PC-3 (cell line): ENCODE measurements at regions not wholly inside any gene's neighbourhood (a gene's known extent, or its start where the extent isn't known, plus 50 kb on each side); places are given as distances from the start of the nearest gene placed in this dataset.

Experiments used
- ATAC-seq: fragments of 200-7000 bp; cut with Tn5 transposase; 2 replicates; pipeline ENCODE4 v1.9.1; 2020; ENCODE audit warnings: mild to moderate bottlenecking, moderate library complexity
- BruUV-seq: library from RNA; stranded (reverse); fragments of 400-500 nt; replicated peaks from 2 replicates; lab custom pipeline; 2021; lab: Mats Ljungman, UMichigan
- CTCF ChIA-PET: fragments of 300-600 bp; sonication (Branson Sonifier 250); formaldehyde crosslinking; loops from one replicate; lab custom pipeline; 2022; ENCODE audit warnings: antibody characterized with exemption; lab: Charles Lee
- POLR2A ChIA-PET: fragments of 300-600 bp; sonication (Branson Sonifier 250); formaldehyde crosslinking; loops from one replicate; lab custom pipeline; 2022; ENCODE audit warnings: antibody characterized with exemption; ENCODE audit not compliant: unreplicated experiment; lab: Charles Lee
- DNase-seq: peaks from one replicate; pipeline ENCODE4 v3.0.0-alpha.2; 2015
- H2AFZ ChIP-seq: fragments of 300-600 bp; sonication (generic); 2 replicates; pipeline ENCODE4 v1.6.0; 2016; ENCODE audit warnings: antibody characterized with exemption, low read length
- H3F3A ChIP-seq: fragments of 300-600 bp; sonication (generic); one replicate; pipeline ENCODE4 v1.6.0; 2017; ENCODE audit warnings: antibody characterized with exemption, low read length, control low read depth, mild to moderate bottlenecking; ENCODE audit not compliant: unreplicated experiment
- H3K27ac ChIP-seq: fragments of 300-600 bp; sonication (generic); 2 replicates; pipeline ENCODE4 v1.5.1; 2016; ENCODE audit warnings: mild to moderate bottlenecking, low read length
- H3K27me3 ChIP-seq: fragments of 300-600 bp; sonication (generic); 2 replicates; pipeline ENCODE4 v1.6.1; 2016; ENCODE audit warnings: low read length, mixed read lengths
- H3K36me3 ChIP-seq: fragments of 300-600 bp; sonication (generic); 2 replicates; pipeline ENCODE4 v1.6.1; 2016; ENCODE audit warnings: low read depth, mixed run types, low read length, mixed read lengths
- H3K4me1 ChIP-seq: fragments of 300-600 bp; sonication (generic); 2 replicates; pipeline ENCODE4 v1.5.1; 2016; ENCODE audit warnings: low read length; ENCODE audit not compliant: insufficient read depth
- H3K4me2 ChIP-seq: fragments of 300-600 bp; sonication (generic); 2 replicates; pipeline ENCODE4 v1.6.0; 2016; ENCODE audit warnings: low read length
- H3K4me3 ChIP-seq: fragments of 300-600 bp; sonication (generic); 2 replicates; pipeline ENCODE4 v1.5.1; 2016; ENCODE audit warnings: mild to moderate bottlenecking, low read length, mixed read lengths
- H3K79me2 ChIP-seq: fragments of 300-600 bp; sonication (generic); 2 replicates; pipeline ENCODE4 v1.6.1; 2017; ENCODE audit warnings: low read length, mixed read lengths
- H3K9ac ChIP-seq: fragments of 300-600 bp; sonication (generic); 2 replicates; pipeline ENCODE4 v1.6.0; 2016; ENCODE audit warnings: mild to moderate bottlenecking, low read length
- H3K9me2 ChIP-seq: fragments of 300-600 bp; sonication (generic); replicated peaks from 2 replicates; pipeline ENCODE4 v1.6.1; 2016; ENCODE audit warnings: mixed run types, low read length, mixed read lengths
- H3K9me3 ChIP-seq: fragments of 300-600 bp; sonication (generic); 2 replicates; pipeline ENCODE4 v1.6.1; 2016; ENCODE audit warnings: low read length, mixed read lengths
- H4K20me1 ChIP-seq: fragments of 300-600 bp; sonication (generic); 2 replicates; pipeline ENCODE4 v1.6.1; 2016; ENCODE audit warnings: low read length, mixed read lengths
- CTCF ChIP-seq: fragments of 300-600 bp; sonication (generic); conservative IDR thresholded peaks from 2 replicates; pipeline ENCODE4 v1.5.1; 2017; ENCODE audit warnings: antibody characterized with exemption, low read depth, mild to moderate bottlenecking, low read length
- EZH2 ChIP-seq: fragments of 300-600 bp; sonication (generic); IDR thresholded peaks from one replicate; pipeline ENCODE4 v1.6.1; 2017; ENCODE audit warnings: antibody characterized with exemption, mild to moderate bottlenecking, low read length; ENCODE audit not compliant: unreplicated experiment
- EZH2phosphoT487 ChIP-seq: fragments of 300-600 bp; sonication (generic); IDR thresholded peaks from 2 replicates; pipeline ENCODE4 v1.6.1; 2018; ENCODE audit warnings: mild to moderate bottlenecking, antibody characterized with exemption, low read length, borderline replicate concordance
- intact Hi-C: fragments of 100-400 bp; cut with micrococcal nuclease; formaldehyde crosslinking; loops from 2 replicates; pipeline ENCODE4 v1.9.0; 2023

- TF ChIP-seq EZH2phosphoT487 (no peak), CTCF (no peak), EZH2 (no peak)
- BruUV-seq, result no TSS peak
- Histone ChIP-seq H2AFZ (no peak overlapping the region), H3K27me3 (no peaks in the 10 kb centered on the region), H3K36me3 (no peaks in the 10 kb centered on the region), H3F3A (no peaks in the 10 kb centered on the region), H3K9me2 (no peaks in the 10 kb centered on the region; the same call in 1 of the 2 replicates), H3K27ac (no peak overlapping the region), H3K4me2 (no peak overlapping the region), H4K20me1 (no peaks in the 10 kb centered on the region), H3K9ac (no peak overlapping the region), H3K79me2 (no peaks in the 10 kb centered on the region), H3K9me3 (no peaks in the 10 kb centered on the region), H3K4me1 (peaks cover 24% of the 10 kb centered on the region), H3K4me3 (no peak overlapping the region)
- POLR2A ChIA-PET, result no interaction called here
- intact Hi-C loops, result no loop called here
- CTCF ChIA-PET, result interaction anchor here (0.6 kb wide), 1 partner anchor 11 kb away, joined by 5 read pairs; no protein-coding TSS in a partner anchor
- ATAC-seq (peak; percentile 27; the same call in 1 of the 2 replicates), DNase-seq (peak; percentile 39)
Observed at GRCh38 chr7:42765931-42766330, 145.9 kb downstream of the C7orf25 start.

GRCh38 chr7:42763137-42763551 is 148.7 kb downstream of the C7orf25 start:
- Histone ChIP-seq H3K4me3 (no peak overlapping the region), H3K4me1 (peaks cover 13% of the 10 kb centered on the region), H3K27me3 (no peaks in the 10 kb centered on the region), H3K9me3 (no peaks in the 10 kb centered on the region), H4K20me1 (no peaks in the 10 kb centered on the region), H3K79me2 (no peaks in the 10 kb centered on the region), H3K27ac (no peak overlapping the region), H3K36me3 (no peaks in the 10 kb centered on the region), H3K9me2 (no peaks in the 10 kb centered on the region; the same call in 1 of the 2 replicates), H2AFZ (no peak overlapping the region), H3K4me2 (no peak overlapping the region), H3F3A (no peaks in the 10 kb centered on the region), H3K9ac (no peak overlapping the region)
- no TSS peak for BruUV-seq
- TF ChIP-seq EZH2phosphoT487 (no peak), EZH2 (no peak), CTCF (no peak)
- intact Hi-C loops, result no loop called here
- ATAC-seq (peak; percentile 70), DNase-seq (peak; percentile 58)
- CTCF ChIA-PET, result no interaction called here
- POLR2A ChIA-PET, result no interaction called here

- CTCF ChIA-PET, result no interaction called here
- intact Hi-C loops, result no loop called here
- H4K20me1 ChIP-seq, result no peaks in the 10 kb centered on the region
Observed at GRCh38 chr7:42761486-42761885, 150.4 kb downstream of the C7orf25 start.

More at GRCh38 chr7:42761486-42761885, 150.4 kb downstream of the C7orf25 start:
- H3K27me3 ChIP-seq, result no peaks in the 10 kb centered on the region
- H3F3A ChIP-seq, result no peaks in the 10 kb centered on the region
- ATAC-seq, result no peak
- peaks cover 12% of the 10 kb centered on the region for H3K4me1 ChIP-seq
- no peak for DNase-seq
- no peak for TF ChIP-seq EZH2
- TF ChIP-seq CTCF, result no peak
- TF ChIP-seq EZH2phosphoT487, result no peak
- no peak overlapping the region for H3K4me3 ChIP-seq
- no peaks in the 10 kb centered on the region for H3K9me3 ChIP-seq
- POLR2A ChIA-PET, result no interaction called here
- BruUV-seq, result no TSS peak
- H3K36me3 ChIP-seq, result no peaks in the 10 kb centered on the region
- no peak overlapping the region for H3K27ac ChIP-seq
- H3K9ac ChIP-seq, result no peak overlapping the region
- no peaks in the 10 kb centered on the region for H3K79me2 ChIP-seq
- H2AFZ ChIP-seq, result no peak overlapping the region
- no peaks in the 10 kb centered on the region; the same call in 1 of the 2 replicates for H3K9me2 ChIP-seq
- H3K4me2 ChIP-seq, result no peak overlapping the region
